Coronary artery (tissue), 2 donors: ENCODE measurements at regions not wholly inside any gene's neighbourhood (a gene's known extent, or its start where the extent isn't known, plus 50 kb on each side); places are given as distances from the start of the nearest gene placed in this dataset.

Experiments used
- DNase-seq: peaks from one replicate; pipeline ENCODE4 v3.0.0-alpha.2; 2017; ENCODE audit warnings: low spot score
- H3K27ac ChIP-seq, 2 donors: fragments of 200-600 bp; sonication (generic); one replicate each; pipeline ENCODE4 v1.5.1; 2016 to 2019
- H3K4me3 ChIP-seq: fragments of 200-600 bp; sonication (generic); 2 replicates; pipeline ENCODE4 v1.5.1; 2016; ENCODE audit warnings: mild to moderate bottlenecking, moderate library complexity
- TF ChIP-seq, protein P1 (sequence below): fragments of 200-600 bp; sonication (generic); IDR thresholded peaks from one replicate; pipeline ENCODE4 v1.5.1; 2019; ENCODE audit warnings: antibody characterized with exemption

DNA sequence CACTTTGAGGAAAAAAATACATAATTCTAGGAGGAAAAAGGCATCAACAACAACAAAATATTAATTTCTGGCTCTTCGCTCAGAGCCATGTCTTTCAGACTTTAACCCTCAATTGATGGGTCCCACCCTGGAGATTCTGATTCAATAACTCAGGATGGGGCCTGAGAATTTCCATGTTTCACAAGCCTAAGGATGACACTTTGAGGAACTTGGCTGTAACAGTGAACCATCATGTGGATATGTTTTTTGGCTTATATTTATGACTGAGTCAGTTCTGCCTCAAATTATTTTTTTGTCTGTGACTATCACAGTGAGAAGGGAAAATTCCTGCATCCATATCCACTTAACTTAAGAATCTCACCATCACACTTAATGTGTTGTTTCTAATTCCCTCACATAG is 504.6 kb downstream of the RASEF start:
- Histone ChIP-seq H3K4me3 (no peak overlapping the region), H3K27ac (no peak overlapping the region)
- TF ChIP-seq, protein P1, sequence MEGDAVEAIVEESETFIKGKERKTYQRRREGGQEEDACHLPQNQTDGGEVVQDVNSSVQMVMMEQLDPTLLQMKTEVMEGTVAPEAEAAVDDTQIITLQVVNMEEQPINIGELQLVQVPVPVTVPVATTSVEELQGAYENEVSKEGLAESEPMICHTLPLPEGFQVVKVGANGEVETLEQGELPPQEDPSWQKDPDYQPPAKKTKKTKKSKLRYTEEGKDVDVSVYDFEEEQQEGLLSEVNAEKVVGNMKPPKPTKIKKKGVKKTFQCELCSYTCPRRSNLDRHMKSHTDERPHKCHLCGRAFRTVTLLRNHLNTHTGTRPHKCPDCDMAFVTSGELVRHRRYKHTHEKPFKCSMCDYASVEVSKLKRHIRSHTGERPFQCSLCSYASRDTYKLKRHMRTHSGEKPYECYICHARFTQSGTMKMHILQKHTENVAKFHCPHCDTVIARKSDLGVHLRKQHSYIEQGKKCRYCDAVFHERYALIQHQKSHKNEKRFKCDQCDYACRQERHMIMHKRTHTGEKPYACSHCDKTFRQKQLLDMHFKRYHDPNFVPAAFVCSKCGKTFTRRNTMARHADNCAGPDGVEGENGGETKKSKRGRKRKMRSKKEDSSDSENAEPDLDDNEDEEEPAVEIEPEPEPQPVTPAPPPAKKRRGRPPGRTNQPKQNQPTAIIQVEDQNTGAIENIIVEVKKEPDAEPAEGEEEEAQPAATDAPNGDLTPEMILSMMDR = no peak
- no peak for DNase-seq

DNA sequence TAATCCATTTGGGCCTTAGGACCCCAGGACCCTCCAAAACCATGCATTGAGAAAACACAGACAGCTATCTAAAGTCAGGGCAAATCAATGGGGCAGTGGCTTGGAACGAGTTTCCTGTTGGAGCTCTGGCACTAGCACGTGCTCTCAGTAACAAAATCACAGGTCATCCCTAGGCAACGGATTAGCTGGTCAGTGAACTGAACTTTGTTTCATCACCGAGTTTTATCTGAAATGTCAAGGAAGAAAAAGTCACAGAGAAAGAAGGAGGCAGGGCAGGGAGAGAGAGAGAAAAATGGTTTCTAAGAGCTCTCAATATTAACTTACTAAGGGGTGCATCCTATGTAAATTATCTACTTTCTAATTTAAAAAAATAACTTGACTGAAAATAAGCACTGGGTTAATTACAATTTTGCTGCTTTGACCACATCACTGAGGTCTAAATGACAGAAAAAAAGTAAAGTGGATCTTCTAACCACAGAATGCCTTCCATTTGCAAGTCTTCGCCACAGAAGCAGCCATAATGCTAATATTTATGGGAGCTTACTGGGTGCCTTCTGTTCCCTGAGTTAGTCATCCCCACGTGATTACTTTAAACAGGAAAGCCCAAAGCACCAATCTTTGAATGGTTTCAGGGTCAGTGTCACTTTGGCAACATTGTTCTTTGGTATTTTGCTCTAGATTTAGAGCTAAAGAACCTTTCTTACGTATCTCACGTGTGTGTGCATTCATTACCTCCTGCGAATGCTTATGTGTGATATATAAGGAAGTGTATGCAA is 503.9 kb downstream of the RASEF start:
- Histone ChIP-seq H3K4me3 (no peak overlapping the region), H3K27ac (no peak overlapping the region)
- TF ChIP-seq, protein P1 = no peak
- no peak for DNase-seq

DNA sequence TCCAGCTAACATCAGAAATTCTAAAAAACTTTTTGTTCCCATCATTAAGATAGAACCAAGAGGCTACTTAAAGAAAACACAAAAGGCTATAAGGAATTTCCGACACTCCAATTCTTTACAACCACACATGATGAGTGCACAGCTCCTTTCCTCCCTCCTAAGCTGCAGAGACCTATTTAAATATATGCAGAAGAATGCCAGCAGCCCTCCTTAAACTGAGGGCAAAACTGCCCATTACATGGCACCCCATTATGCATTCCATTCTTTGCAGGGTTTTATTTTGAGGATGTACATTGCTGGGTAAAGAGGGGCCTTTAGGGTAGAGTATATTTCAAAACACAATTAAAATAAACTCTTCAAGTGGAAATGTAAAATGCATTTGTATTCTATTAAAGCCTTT is 502.9 kb downstream of the RASEF start:
- no peak overlapping the region for H3K4me3 ChIP-seq

DNA sequence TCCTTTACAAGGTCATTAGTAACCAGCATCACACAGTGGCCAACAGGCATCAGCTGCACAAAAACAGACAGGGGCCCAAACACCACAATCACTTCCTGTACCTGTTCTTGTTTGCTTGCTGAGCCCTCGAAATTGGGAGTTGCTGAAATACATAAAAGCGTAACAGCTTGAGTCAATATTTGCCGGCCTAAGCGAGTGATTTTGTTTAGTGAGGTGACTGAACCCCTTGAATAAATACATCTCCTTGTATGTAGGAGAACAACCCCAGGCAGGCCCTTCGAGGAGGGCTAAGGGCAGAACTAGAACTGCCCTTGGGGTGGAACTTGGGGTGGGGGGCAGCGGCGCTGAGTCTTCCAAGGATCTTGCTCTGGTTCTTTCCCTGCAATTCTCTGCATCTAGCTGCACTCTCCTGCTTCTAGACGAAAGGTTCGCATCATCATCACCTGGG is 502.5 kb downstream of the RASEF start:
- DNase-seq = no peak
- Histone ChIP-seq H3K4me3 (no peak overlapping the region), H3K27ac (no peak overlapping the region)
- TF ChIP-seq, protein P1 = no peak

More for the DNA sequence above, 502.9 kb downstream of the RASEF start:
- DNase-seq = no peak
- H3K27ac ChIP-seq = no peak overlapping the region
- TF ChIP-seq, protein P1 = no peak

DNA sequence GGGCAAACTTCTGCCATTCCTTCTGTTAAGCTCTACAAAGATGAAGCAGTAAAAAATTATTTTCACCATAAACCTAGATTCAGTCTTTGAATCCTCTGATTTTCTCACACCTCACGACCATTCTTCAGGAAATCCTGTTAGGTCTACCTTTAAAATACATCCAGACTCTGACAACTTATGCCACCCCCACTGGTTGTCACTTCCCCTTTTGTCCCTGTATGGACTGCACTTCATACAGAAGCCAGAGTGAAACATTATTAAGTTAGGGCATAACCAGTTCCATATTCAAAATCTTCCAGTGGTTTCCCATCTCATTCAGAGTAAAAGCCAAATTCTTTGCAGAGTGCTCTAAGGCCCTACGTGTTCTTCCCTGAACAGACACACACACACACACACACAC is 499.8 kb downstream of the RASEF start:
- TF ChIP-seq, protein P1 = no peak
- Histone ChIP-seq H3K27ac (no peak overlapping the region), H3K4me3 (no peak overlapping the region)
- DNase-seq = no peak

DNA sequence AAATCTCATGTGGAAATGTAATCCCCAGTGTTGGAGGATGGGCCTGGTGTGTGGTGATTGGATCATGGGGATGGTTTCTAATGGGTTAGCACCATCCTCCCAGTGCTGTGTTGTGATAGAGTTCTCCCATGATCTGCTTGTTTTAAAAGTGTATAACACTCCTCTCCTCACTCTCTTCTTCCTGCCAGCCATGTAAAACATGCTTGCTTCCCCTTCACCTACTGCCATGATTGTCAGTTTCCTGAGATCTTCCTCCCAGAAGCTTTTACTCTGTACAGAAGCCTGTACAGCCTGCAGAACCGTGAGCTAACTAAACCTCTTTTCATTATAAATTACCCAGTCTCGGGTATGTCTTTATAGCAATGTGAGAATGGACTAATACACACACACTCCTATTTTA is 499.1 kb downstream of the RASEF start:
- DNase-seq = no peak
- TF ChIP-seq, protein P1 = no peak
- H3K27ac ChIP-seq = no peak overlapping the region

More for the DNA sequence above, 499.1 kb downstream of the RASEF start:
- no peak overlapping the region for H3K4me3 ChIP-seq
